A673 (cell line): ENCODE measurements at regions not wholly inside any gene's neighbourhood (a gene's known extent, or its start where the extent isn't known, plus 50 kb on each side); places are given as distances from the start of the nearest gene placed in this dataset.

Experiments used
- EZH2 ChIP-seq: fragments of 200-600 bp; sonication (generic); IDR thresholded peaks from 2 replicates; pipeline ENCODE4 v1.6.1; 2017; ENCODE audit warnings: borderline replicate concordance, low read depth, mild to moderate bottlenecking, mixed read lengths, antibody characterized with exemption, low read length; ENCODE audit not compliant: poor library complexity, severe bottlenecking
- TF ChIP-seq, protein P1 (sequence below): fragments of 300-800, 200-600 bp; sonication (generic); conservative IDR thresholded peaks from 2 replicates; pipeline ENCODE4 v1.5.1; 2017; ENCODE audit warnings: low read depth, mild to moderate bottlenecking, antibody characterized with exemption, low read length, moderate library complexity, mixed read lengths

DNA sequence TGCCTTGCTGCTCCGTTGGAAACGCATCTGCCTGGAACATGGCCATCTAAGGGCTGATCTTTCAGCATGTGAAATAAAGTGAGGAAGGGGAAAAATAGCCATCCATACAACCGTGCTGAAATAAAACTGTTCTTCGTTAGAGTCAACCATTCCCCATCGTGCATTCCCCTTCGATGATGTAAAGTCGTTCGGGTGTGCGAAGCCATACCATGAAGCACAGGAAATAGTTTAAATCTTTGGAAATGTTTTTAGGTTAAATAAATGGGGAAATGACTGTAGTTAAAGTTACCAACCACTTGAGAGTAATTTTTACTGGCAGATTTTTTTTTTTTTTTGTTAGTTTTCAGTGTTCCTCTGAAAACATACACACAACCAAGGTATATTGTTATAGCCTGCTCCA is 302.5 kb downstream of the SH3GL2 start:
- TF ChIP-seq, protein P1, sequence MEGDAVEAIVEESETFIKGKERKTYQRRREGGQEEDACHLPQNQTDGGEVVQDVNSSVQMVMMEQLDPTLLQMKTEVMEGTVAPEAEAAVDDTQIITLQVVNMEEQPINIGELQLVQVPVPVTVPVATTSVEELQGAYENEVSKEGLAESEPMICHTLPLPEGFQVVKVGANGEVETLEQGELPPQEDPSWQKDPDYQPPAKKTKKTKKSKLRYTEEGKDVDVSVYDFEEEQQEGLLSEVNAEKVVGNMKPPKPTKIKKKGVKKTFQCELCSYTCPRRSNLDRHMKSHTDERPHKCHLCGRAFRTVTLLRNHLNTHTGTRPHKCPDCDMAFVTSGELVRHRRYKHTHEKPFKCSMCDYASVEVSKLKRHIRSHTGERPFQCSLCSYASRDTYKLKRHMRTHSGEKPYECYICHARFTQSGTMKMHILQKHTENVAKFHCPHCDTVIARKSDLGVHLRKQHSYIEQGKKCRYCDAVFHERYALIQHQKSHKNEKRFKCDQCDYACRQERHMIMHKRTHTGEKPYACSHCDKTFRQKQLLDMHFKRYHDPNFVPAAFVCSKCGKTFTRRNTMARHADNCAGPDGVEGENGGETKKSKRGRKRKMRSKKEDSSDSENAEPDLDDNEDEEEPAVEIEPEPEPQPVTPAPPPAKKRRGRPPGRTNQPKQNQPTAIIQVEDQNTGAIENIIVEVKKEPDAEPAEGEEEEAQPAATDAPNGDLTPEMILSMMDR = no peak
- TF ChIP-seq EZH2 = no peak
